ENCODE measurements at regions not wholly inside any gene's neighbourhood (a gene's known extent, or its start where the extent isn't known, plus 50 kb on each side); places are given as distances from the start of the nearest gene placed in this dataset.

DNA sequence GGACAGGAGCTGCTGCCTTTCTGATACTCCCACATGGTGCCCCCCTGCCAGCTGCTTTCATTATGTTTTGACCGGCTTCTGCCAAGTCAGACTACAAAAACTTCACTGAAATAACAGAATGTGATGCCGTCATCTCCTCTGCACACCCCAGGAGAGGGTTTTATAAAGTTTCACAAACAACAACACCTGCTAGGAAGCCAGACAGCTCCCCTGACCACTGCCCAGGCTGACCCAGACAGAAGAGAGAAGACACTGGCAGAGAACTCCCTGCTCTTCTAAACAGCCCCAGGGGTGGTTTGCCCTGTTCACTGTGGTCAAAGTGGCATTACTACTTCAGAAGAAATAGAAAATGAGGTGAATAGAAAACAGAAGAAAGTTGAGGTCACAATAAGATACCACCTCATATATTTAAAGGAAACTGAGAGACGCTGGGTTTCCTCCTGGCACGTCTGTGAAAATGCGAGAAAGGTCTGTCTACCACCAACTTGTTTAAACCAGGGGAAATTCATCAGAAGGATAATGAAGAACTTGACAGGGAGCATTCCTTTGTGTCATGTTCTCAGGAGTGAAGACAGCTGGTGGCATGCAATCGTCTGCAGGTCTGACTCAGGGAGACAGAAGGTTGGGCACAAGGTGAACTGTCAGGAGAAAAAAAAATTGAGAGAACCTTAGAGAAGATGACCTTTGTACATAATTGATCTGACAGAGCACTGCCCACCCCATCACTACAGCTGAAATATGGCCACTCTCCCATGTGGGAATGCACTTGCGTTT is 119.0 kb upstream of the NFIA start:
- TF ChIP-seq, protein P1, sequence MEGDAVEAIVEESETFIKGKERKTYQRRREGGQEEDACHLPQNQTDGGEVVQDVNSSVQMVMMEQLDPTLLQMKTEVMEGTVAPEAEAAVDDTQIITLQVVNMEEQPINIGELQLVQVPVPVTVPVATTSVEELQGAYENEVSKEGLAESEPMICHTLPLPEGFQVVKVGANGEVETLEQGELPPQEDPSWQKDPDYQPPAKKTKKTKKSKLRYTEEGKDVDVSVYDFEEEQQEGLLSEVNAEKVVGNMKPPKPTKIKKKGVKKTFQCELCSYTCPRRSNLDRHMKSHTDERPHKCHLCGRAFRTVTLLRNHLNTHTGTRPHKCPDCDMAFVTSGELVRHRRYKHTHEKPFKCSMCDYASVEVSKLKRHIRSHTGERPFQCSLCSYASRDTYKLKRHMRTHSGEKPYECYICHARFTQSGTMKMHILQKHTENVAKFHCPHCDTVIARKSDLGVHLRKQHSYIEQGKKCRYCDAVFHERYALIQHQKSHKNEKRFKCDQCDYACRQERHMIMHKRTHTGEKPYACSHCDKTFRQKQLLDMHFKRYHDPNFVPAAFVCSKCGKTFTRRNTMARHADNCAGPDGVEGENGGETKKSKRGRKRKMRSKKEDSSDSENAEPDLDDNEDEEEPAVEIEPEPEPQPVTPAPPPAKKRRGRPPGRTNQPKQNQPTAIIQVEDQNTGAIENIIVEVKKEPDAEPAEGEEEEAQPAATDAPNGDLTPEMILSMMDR (IDR thresholded peaks at IDR 0.05; ENCODE audit: low read depth, low read length, missing input control) = no peak
- TF ChIP-seq RAD21 (IDR thresholded peaks at IDR 0.05) = no peak
- TF ChIP-seq, protein P2, sequence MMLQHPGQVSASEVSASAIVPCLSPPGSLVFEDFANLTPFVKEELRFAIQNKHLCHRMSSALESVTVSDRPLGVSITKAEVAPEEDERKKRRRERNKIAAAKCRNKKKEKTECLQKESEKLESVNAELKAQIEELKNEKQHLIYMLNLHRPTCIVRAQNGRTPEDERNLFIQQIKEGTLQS (IDR thresholded peaks at IDR 0.05) = no peak
- no peak for TF ChIP-seq TAF1 (conservative IDR thresholded peaks at IDR 0.05)
- TF ChIP-seq SP1 (IDR thresholded peaks at IDR 0.05) = no peak
- no peak for TF ChIP-seq GABPA (IDR thresholded peaks at IDR 0.05 in 1 of 2, conservative IDR thresholded peaks at IDR 0.05 in 1 of 2)
- no peak for TF ChIP-seq RXRA (IDR thresholded peaks at IDR 0.05)
- no peak for TF ChIP-seq JUND (IDR thresholded peaks at IDR 0.05)
- no peak for TF ChIP-seq FOXA1 (IDR thresholded peaks at IDR 0.05)
